ENCODE measurements at regions not wholly inside any gene's neighbourhood (a gene's known extent, or its start where the extent isn't known, plus 50 kb on each side); places are given as distances from the start of the nearest gene placed in this dataset.

- in situ Hi-C loops (cut with MboI; ENCODE audit: low sequenced_read_pairs): no loop called here
- H3K4me1 ChIP-seq (ENCODE audit: control insufficient read depth, insufficient read depth, low read length): no peaks in the 10 kb centered on the region
- TF ChIP-seq MXI1 (IDR thresholded peaks at IDR 0.05; ENCODE audit: borderline replicate concordance, low read depth, low read length) (no peak), RFX5 (IDR thresholded peaks at IDR 0.05; ENCODE audit: low read depth, low read length) (no peak), MAZ (IDR thresholded peaks at IDR 0.05; ENCODE audit: borderline replicate concordance, low read depth, low read length) (no peak), FOS (IDR thresholded peaks at IDR 0.05; ENCODE audit: low read depth, low read length) (no peak), CEBPB (IDR thresholded peaks at IDR 0.05; ENCODE audit: low read depth, low read length) (no peak), MAFK (IDR thresholded peaks at IDR 0.05; ENCODE audit: low read depth, low read length) (no peak), RAD21 (IDR thresholded peaks at IDR 0.05; ENCODE audit: low read length) (no peak), CTCF (conservative IDR thresholded peaks at IDR 0.05; ENCODE audit: low read depth, low read length) (no peak), NFE2L2 (IDR thresholded peaks at IDR 0.05; ENCODE audit: low read depth, low read length) (no peak), ELK1 (IDR thresholded peaks at IDR 0.05; ENCODE audit: borderline replicate concordance, low read depth, low read length) (no peak), POLR2A (IDR thresholded peaks at IDR 0.05; ENCODE audit: low read depth, low read length) (no peak)
- no peak overlapping the region for H2BK120ac ChIP-seq (ENCODE audit: low read depth, low read length)
- 0 out of 2 replicates have a peak, but pooled peaks cover 2% of the 10 kb centered on the region for H3K9me3 ChIP-seq (ENCODE audit: control insufficient read depth, insufficient read depth, low read length)
- no peak overlapping the region for H3K14ac ChIP-seq (replicated peaks; ENCODE audit: low read depth, low read length)
- H3K9ac ChIP-seq (ENCODE audit: low read depth, low read length): no peak overlapping the region
- no TSS peak for BruUV-seq (replicated peaks)
- CTCF ChIA-PET: no interaction called here
- no peak overlapping the region for H2BK15ac ChIP-seq (ENCODE audit: low read depth, low read length)
- H2AK9ac ChIP-seq (replicated peaks; ENCODE audit: low read depth, low read length, poor library complexity): peak overlapping the region; percentile 70
- WGBS, 2 experiments (ENCODE audit: extremely low coverage in 2 of 2, insufficient read length in 1 of 2): 90% methylated on average over 2 of the region's 6 CpGs; no CpG with 5 or more reads in 1 of the 2 experiments
- intact Hi-C loops (cut with micrococcal nuclease): no loop called here
- H4K5ac ChIP-seq (ENCODE audit: low read depth, low read length): no peak overlapping the region
- H2BK20ac ChIP-seq (ENCODE audit: low read depth, low read length): no peak overlapping the region
- no peak overlapping the region for H2AFZ ChIP-seq (replicated peaks; ENCODE audit: low read length, poor library complexity)
- H2BK5ac ChIP-seq (ENCODE audit: low read depth, low read length, poor library complexity, severe bottlenecking): no peak overlapping the region
- H3K23ac ChIP-seq (ENCODE audit: low read depth, low read length): no peak overlapping the region
- no peak overlapping the region for H2AK5ac ChIP-seq (ENCODE audit: low read depth, low read length)
- no peak overlapping the region for H3K27ac ChIP-seq (ENCODE audit: insufficient read depth, low read length)
- H3K79me1 ChIP-seq (ENCODE audit: low read depth in 1 of 2, low read length in 2 of 2): no peaks in the 10 kb centered on the region
- ATAC-seq (ENCODE audit: low read depth) (peak; percentile 61; the same call in 1 of the 2 replicates), DNase-seq (no peak)
- H3K4ac ChIP-seq (ENCODE audit: low read depth, low read length): no peak overlapping the region
- no peak overlapping the region for H4K8ac ChIP-seq (ENCODE audit: low read depth in 2 of 2, low read length in 2 of 2)
- H3K56ac ChIP-seq (ENCODE audit: extremely low read depth, insufficient read depth, low read length): no peak overlapping the region
- H3K4me2 ChIP-seq (ENCODE audit: low read depth, low read length): no peak overlapping the region
- dilution Hi-C loops (cut with HindIII; ENCODE audit: low sequenced_read_pairs, unreplicated experiment): no loop called here
- no peak overlapping the region for H3K4me3 ChIP-seq (ENCODE audit: insufficient read depth, low read depth, low read length)
- no peaks in the 10 kb centered on the region for H3K27me3 ChIP-seq (ENCODE audit: control insufficient read depth, insufficient read depth, low read length)
- no peak overlapping the region for H4K91ac ChIP-seq (ENCODE audit: insufficient read depth, low read depth, low read length)
- H4K20me1 ChIP-seq (ENCODE audit: insufficient read depth, low read length): no peaks in the 10 kb centered on the region
- POLR2A ChIA-PET (ENCODE audit: unreplicated experiment): no interaction called here
- H3K9me1 ChIP-seq (ENCODE audit: insufficient read depth, low read length): no peaks in the 10 kb centered on the region
- H3K18ac ChIP-seq (ENCODE audit: low read depth, low read length): no peak overlapping the region
- H3K36me3 ChIP-seq (ENCODE audit: control insufficient read depth, insufficient read depth, low read length): no peaks in the 10 kb centered on the region
Observed at GRCh38 chr10:10007957-10008356, 1009.7 kb upstream of the CELF2 start.

Data from IMR-90 (cell line).